Adrenal gland (tissue), 9 donors: ENCODE measurements at regions not wholly inside any gene's neighbourhood (a gene's known extent, or its start where the extent isn't known, plus 50 kb on each side); places are given as distances from the start of the nearest gene placed in this dataset.

Source experiments
- DNase-seq, 7 donors: peaks; one replicate each; pipeline ENCODE4 v3.0.0-alpha.2; 2019 to 2020
- H3K27ac ChIP-seq, 5 donors: fragments of 200-600 bp; sonication (generic) in 4 of 5; 1 replicate in 3 of 5; 2 replicates in 2 of 5; pipeline versions ENCODE4 v1.5.1 to v1.8.0; 2016 to 2020; ENCODE audit warnings: mild to moderate bottlenecking in 1 of 5
- H3K27me3 ChIP-seq: fragments of 200-600 bp; 2 replicates; pipeline ENCODE4 v1.8.0; 2021
- H3K36me3 ChIP-seq, 2 donors: fragments of 200-600 bp; replicated peaks in 1 of 2; 1 replicate in 1 of 2; 2 replicates in 1 of 2; pipeline versions ENCODE4 v1.5.1 to v1.8.0; 2018 to 2022
- H3K4me1 ChIP-seq, 2 donors: fragments of 200-600 bp; replicated peaks in 1 of 2; 1 replicate in 1 of 2; 2 replicates in 1 of 2; pipeline versions ENCODE4 v1.5.1 to v1.8.0; 2018 to 2021
- H3K4me3 ChIP-seq, 4 donors: fragments of 200-600 bp; sonication (generic) in 3 of 4; one replicate each; pipeline ENCODE4 v1.5.1; 2016 to 2018
- H3K9me3 ChIP-seq, 3 donors: fragments of 200-600 bp; sonication (generic) in 1 of 3; replicated peaks in 1 of 3; 1 replicate in 2 of 3; 2 replicates in 1 of 3; pipeline versions ENCODE4 v1.5.1 to v1.8.0; 2016 to 2021
- CTCF ChIP-seq, 6 experiments: fragments of 450-650 bp in 4 of 6; fragments of 200-600 bp in 2 of 6; sonication (generic) in 1 of 6; IDR thresholded peaks; 1 replicate in 5 of 6; 2 replicates in 1 of 6; pipeline versions ENCODE4 v1.5.1 to v1.8.0; 2016 to 2021; ENCODE audit warnings: antibody characterized with exemption in 6 of 6, mild to moderate bottlenecking in 2 of 6, moderate library complexity in 1 of 6
- POLR2A ChIP-seq, 2 donors: fragments of 450-650 bp; IDR thresholded peaks; one replicate each; pipeline ENCODE4 v1.6.1; 2017; ENCODE audit warnings: antibody characterized with exemption in 2 of 2, mild to moderate bottlenecking in 2 of 2, moderate library complexity in 1 of 2
- WGBS, 4 donors: extraction: QIAGEN DNeasy Blood & Tissue Kit in 2 of 4; methylation state at CpG; one replicate each; pipeline versions ENCODE4 v1.1.5 to v1.1.7; 2013 to 2017; 5-methylcytosine and 5-hydroxymethylcytosine counted together
- intact Hi-C, 2 donors: fragments of 100-400 bp; cut with DNase I; formaldehyde crosslinking; loops; one replicate each; pipeline versions ENCODE4 v1.14.1 to v1.15.0; 2022 to 2023
- donor health status: healthy with polysubstance abuse.
- donor health status: Bipolar disorder and iron deficiency.
- donor health status: DM: yes; HTN: yes; CAD: no.
- donor health status: DM: no; HTN: no; CAD: no.
- donor health status: DM: no; HTN: no; CAD: no.

GRCh38 chr21:18769599-18769998 is 366.0 kb upstream of the TMPRSS15 start:
- H3K4me1 ChIP-seq = no peaks in the 10 kb centered on the region
- no peaks in the 10 kb centered on the region for H3K9me3 ChIP-seq
- H3K36me3 ChIP-seq = no peaks in the 10 kb centered on the region
- no peaks in the 10 kb centered on the region for H3K27me3 ChIP-seq
- intact Hi-C loops = no loop called here
- 66 to 81% (median 73%) methylated on average over 2 of the region's 2 CpGs for WGBS, 4 donors
- no peak for TF ChIP-seq CTCF (IDR thresholded peaks at IDR 0.05)
- no peak for TF ChIP-seq POLR2A (IDR thresholded peaks at IDR 0.05)
- H3K27ac ChIP-seq = no peak overlapping the region
- H3K4me3 ChIP-seq = no peak overlapping the region
- no peak for DNase-seq

- WGBS, 4 donors = 66 to 85% (median 77%) methylated on average over 4 of the region's 4 CpGs
- Histone ChIP-seq H3K36me3 (no peaks in the 10 kb centered on the region), H3K27ac (no peak overlapping the region), H3K4me3 (no peak overlapping the region), H3K27me3 (no peaks in the 10 kb centered on the region), H3K4me1 (no peaks in the 10 kb centered on the region), H3K9me3 (no peaks in the 10 kb centered on the region)
- intact Hi-C loops = no loop called here
- TF ChIP-seq CTCF (IDR thresholded peaks at IDR 0.05) (no peak), POLR2A (IDR thresholded peaks at IDR 0.05) (no peak)
- no peak for DNase-seq
Observed at GRCh38 chr21:18771845-18772380, 368.3 kb upstream of the TMPRSS15 start.

GRCh38 chr21:18772404-18772803 is 368.8 kb upstream of the TMPRSS15 start:
- no peaks in the 10 kb centered on the region for H3K27me3 ChIP-seq
- WGBS, 4 donors = 43 to 62% (median 50%) methylated on average over 2 of the region's 2 CpGs
- no peak overlapping the region for H3K4me3 ChIP-seq
- H3K36me3 ChIP-seq = no peaks in the 10 kb centered on the region
- H3K4me1 ChIP-seq = no peaks in the 10 kb centered on the region
- intact Hi-C loops = no loop called here
- H3K27ac ChIP-seq = no peak overlapping the region
- TF ChIP-seq CTCF (IDR thresholded peaks at IDR 0.05) = no peak
- no peak for TF ChIP-seq POLR2A (IDR thresholded peaks at IDR 0.05)
- no peaks in the 10 kb centered on the region for H3K9me3 ChIP-seq
- no peak for DNase-seq

- Histone ChIP-seq H3K27me3 (no peaks in the 10 kb centered on the region), H3K27ac (no peak overlapping the region), H3K9me3 (no peaks in the 10 kb centered on the region), H3K36me3 (no peaks in the 10 kb centered on the region), H3K4me3 (no peak overlapping the region), H3K4me1 (no peaks in the 10 kb centered on the region)
- WGBS, 4 donors = 68 to 75% (median 75%) methylated on average over 2 of the region's 2 CpGs
- DNase-seq = no peak
- intact Hi-C loops = no loop called here
- no peak for TF ChIP-seq CTCF (IDR thresholded peaks at IDR 0.05)
- no peak for TF ChIP-seq POLR2A (IDR thresholded peaks at IDR 0.05)
Observed at GRCh38 chr21:18772897-18773296, 369.3 kb upstream of the TMPRSS15 start.
